AG04450 (cell line): ENCODE measurements at regions not wholly inside any gene's neighbourhood (a gene's known extent, or its start where the extent isn't known, plus 50 kb on each side); places are given as distances from the start of the nearest gene placed in this dataset.

Experiments used
- CTCF ChIA-PET: fragments of 300-600, 350-600 bp; formaldehyde crosslinking; extraction: SDS; loops from one replicate; lab custom pipeline; 2022; ENCODE audit warnings: antibody characterized with exemption, inconsistent platforms; lab: Charles Lee
- POLR2A ChIA-PET: fragments of 350-600 bp; formaldehyde crosslinking; extraction: SDS; loops from one replicate; lab custom pipeline; 2021; ENCODE audit warnings: antibody characterized with exemption, inconsistent platforms; lab: Yijun Ruan, JAX
- DNase-seq: peaks from one replicate; pipeline ENCODE4 v3.0.0-alpha.2; 2011; ENCODE audit warnings: low read depth, low spot score
- H3K27ac ChIP-seq: one replicate; pipeline ENCODE4 v1.5.1; 2012; ENCODE audit warnings: low read depth, low read length, control low read depth
- H3K27me3 ChIP-seq: one replicate; pipeline ENCODE4 v1.6.0; 2012; ENCODE audit warnings: low read length; ENCODE audit not compliant: control insufficient read depth, insufficient read depth
- H3K4me3 ChIP-seq: 2 replicates; pipeline ENCODE4 v1.5.1; 2011; ENCODE audit warnings: mild to moderate bottlenecking, low read depth, low read length, control low read depth
- H3K9me3 ChIP-seq: 2 replicates; pipeline ENCODE4 v1.5.1; 2012; ENCODE audit warnings: low read length; ENCODE audit not compliant: control insufficient read depth, insufficient read depth
- CTCF ChIP-seq: IDR thresholded peaks from 2 replicates; pipeline ENCODE4 v1.5.1; 2011; ENCODE audit warnings: low read depth, low read length, control low read depth, inconsistent platforms

GRCh38 chr16:9647981-9648701 is 534.1 kb downstream of the GRIN2A start:
- ChIA-PET CTCF (no interaction called here), POLR2A (no interaction called here)
- H3K27me3 ChIP-seq, result no peaks in the 10 kb centered on the region
- 0 out of 2 replicates have a peak, but pooled peaks have one; percentile 13 for TF ChIP-seq CTCF
- DNase-seq, result no peak
- H3K9me3 ChIP-seq, result peaks cover 13% of the 10 kb centered on the region
- no peak overlapping the region for H3K27ac ChIP-seq
- no peak overlapping the region for H3K4me3 ChIP-seq

GRCh38 chr16:9650284-9650683 is 531.9 kb downstream of the GRIN2A start:
- no peaks in the 10 kb centered on the region for H3K27me3 ChIP-seq
- peaks cover 14% of the 10 kb centered on the region for H3K9me3 ChIP-seq
- H3K27ac ChIP-seq, result no peak overlapping the region
- TF ChIP-seq CTCF, result no peak
- POLR2A ChIA-PET, result no interaction called here
- no peak overlapping the region for H3K4me3 ChIP-seq
- no peak for DNase-seq
- CTCF ChIA-PET, result no interaction called here

GRCh38 chr16:9655051-9655450 is 527.2 kb downstream of the GRIN2A start:
- H3K27ac ChIP-seq, result no peak overlapping the region
- no peak for DNase-seq
- no peak for TF ChIP-seq CTCF
- ChIA-PET CTCF (no interaction called here), POLR2A (no interaction called here)
- H3K9me3 ChIP-seq, result peaks cover 18% of the 10 kb centered on the region
- no peaks in the 10 kb centered on the region for H3K27me3 ChIP-seq
- H3K4me3 ChIP-seq, result no peak overlapping the region

GRCh38 chr16:9657641-9658040 is 524.6 kb downstream of the GRIN2A start:
- POLR2A ChIA-PET, result no interaction called here
- no peak overlapping the region for H3K27ac ChIP-seq
- H3K9me3 ChIP-seq, result peaks cover 15% of the 10 kb centered on the region; the same call in 1 of the 2 replicates
- TF ChIP-seq CTCF, result no peak
- no peaks in the 10 kb centered on the region for H3K27me3 ChIP-seq
- no peak overlapping the region for H3K4me3 ChIP-seq
- DNase-seq, result no peak
- CTCF ChIA-PET, result no interaction called here

- ChIA-PET CTCF (no interaction called here), POLR2A (no interaction called here)
- Histone ChIP-seq H3K4me3 (no peak overlapping the region), H3K27ac (no peak overlapping the region), H3K27me3 (no peaks in the 10 kb centered on the region), H3K9me3 (peaks cover 15% of the 10 kb centered on the region; the same call in 1 of the 2 replicates)
- DNase-seq, result no peak
- no peak for TF ChIP-seq CTCF
Measured at GRCh38 chr16:9658164-9658563, 524.1 kb downstream of the GRIN2A start.
